IMR-90 (cell line): ENCODE measurements at regions not wholly inside any gene's neighbourhood (a gene's known extent, or its start where the extent isn't known, plus 50 kb on each side); places are given as distances from the start of the nearest gene placed in this dataset.

Source experiments
- ATAC-seq: fragments of 200-7000 bp; cut with Tn5 transposase; 2 replicates; pipeline ENCODE4 v1.9.1; 2020; ENCODE audit warnings: low read depth, mild to moderate bottlenecking, moderate library complexity
- BruUV-seq: library from RNA; stranded (reverse); fragments of 400-500 nt; replicated peaks from 2 replicates; lab custom pipeline; 2021; lab: Mats Ljungman, UMichigan
- CTCF ChIA-PET: fragments of 300-600 bp; formaldehyde crosslinking; extraction: SDS; loops from one replicate; lab custom pipeline; 2021; ENCODE audit warnings: antibody characterized with exemption; lab: Yijun Ruan, JAX
- POLR2A ChIA-PET: fragments of 300-600 bp; sonication (Branson Sonifier 250); formaldehyde crosslinking; loops from one replicate; lab custom pipeline; 2022; ENCODE audit warnings: antibody characterized with exemption; ENCODE audit not compliant: unreplicated experiment; lab: Charles Lee
- DNase-seq: peaks from one replicate; pipeline ENCODE4 v3.0.0; 2013
- H2AFZ ChIP-seq: replicated peaks from 2 replicates; pipeline ENCODE3; 2013; ENCODE audit warnings: low read length, mild to moderate bottlenecking; ENCODE audit not compliant: poor library complexity
- H2AK5ac ChIP-seq: 2 replicates; pipeline ENCODE4 v1.6.1; 2013; ENCODE audit warnings: low read depth, low read length, inconsistent platforms
- H2AK9ac ChIP-seq: replicated peaks from 2 replicates; pipeline ENCODE3; 2013; ENCODE audit warnings: mild to moderate bottlenecking, low read depth, low read length, moderate library complexity; ENCODE audit not compliant: poor library complexity
- H2BK120ac ChIP-seq: 2 replicates; pipeline ENCODE4 v1.6.1; 2013; ENCODE audit warnings: low read depth, low read length, inconsistent platforms
- H2BK15ac ChIP-seq: 3 replicates; pipeline ENCODE4 v1.6.1; 2013; ENCODE audit warnings: low read depth, low read length, inconsistent platforms
- H2BK20ac ChIP-seq: 2 replicates; pipeline ENCODE4 v1.6.1; 2013; ENCODE audit warnings: low read depth, mild to moderate bottlenecking, inconsistent platforms, low read length, moderate library complexity
- H2BK5ac ChIP-seq: 2 replicates; pipeline ENCODE4 v1.6.1; 2013; ENCODE audit warnings: mild to moderate bottlenecking, low read depth, low read length, inconsistent platforms; ENCODE audit not compliant: poor library complexity, severe bottlenecking
- H3K14ac ChIP-seq: replicated peaks from 2 replicates; pipeline ENCODE4 v1.6.1; 2013; ENCODE audit warnings: low read depth, low read length, inconsistent platforms
- H3K18ac ChIP-seq: 2 replicates; pipeline ENCODE4 v1.6.1; 2013; ENCODE audit warnings: low read depth, low read length, control low read depth
- H3K23ac ChIP-seq: 2 replicates; pipeline ENCODE4 v1.6.1; 2013; ENCODE audit warnings: low read depth, low read length, inconsistent platforms
- H3K27ac ChIP-seq: 2 replicates; pipeline ENCODE4 v1.5.1; 2013; ENCODE audit warnings: mild to moderate bottlenecking, control low read depth, low read length; ENCODE audit not compliant: insufficient read depth
- H3K27me3 ChIP-seq: 2 replicates; pipeline ENCODE4 v1.6.1; 2013; ENCODE audit warnings: low read length; ENCODE audit not compliant: control insufficient read depth, insufficient read depth
- H3K36me3 ChIP-seq: 2 replicates; pipeline ENCODE4 v1.6.1; 2013; ENCODE audit warnings: low read length, mixed read lengths; ENCODE audit not compliant: control insufficient read depth, insufficient read depth
- H3K4ac ChIP-seq: 2 replicates; pipeline ENCODE4 v1.6.1; 2013; ENCODE audit warnings: low read depth, low read length, inconsistent platforms
- H3K4me1 ChIP-seq: 2 replicates; pipeline ENCODE4 v1.6.1; 2013; ENCODE audit warnings: low read length, mixed read lengths; ENCODE audit not compliant: control insufficient read depth, insufficient read depth
- H3K4me2 ChIP-seq: 2 replicates; pipeline ENCODE4 v1.6.1; 2013; ENCODE audit warnings: low read depth, mild to moderate bottlenecking, control low read depth, low read length, moderate library complexity
- H3K4me3 ChIP-seq: 2 replicates; pipeline ENCODE4 v1.5.1; 2013; ENCODE audit warnings: low read depth, mild to moderate bottlenecking, control low read depth, low read length, moderate library complexity; ENCODE audit not compliant: insufficient read depth
- H3K56ac ChIP-seq: 2 replicates; pipeline ENCODE4 v1.6.1; 2013; ENCODE audit warnings: low read length, inconsistent platforms; ENCODE audit not compliant: insufficient read depth; ENCODE audit errors: extremely low read depth
- H3K79me1 ChIP-seq, 2 experiments: 2 replicates each; pipeline ENCODE4 v1.6.1; 2013; ENCODE audit warnings: low read length in 2 of 2, inconsistent platforms in 1 of 2, low read depth in 1 of 2
- H3K9ac ChIP-seq: 2 replicates; pipeline ENCODE4 v1.6.1; 2013; ENCODE audit warnings: low read depth, low read length, control low read depth
- H3K9me1 ChIP-seq: 2 replicates; pipeline ENCODE4 v1.6.1; 2013; ENCODE audit warnings: low read length, inconsistent platforms; ENCODE audit not compliant: insufficient read depth
- H3K9me3 ChIP-seq: 2 replicates; pipeline ENCODE4 v1.6.1; 2013; ENCODE audit warnings: low read length; ENCODE audit not compliant: control insufficient read depth, insufficient read depth
- H4K20me1 ChIP-seq: 2 replicates; pipeline ENCODE4 v1.6.1; 2013; ENCODE audit warnings: low read length, inconsistent platforms; ENCODE audit not compliant: insufficient read depth
- H4K5ac ChIP-seq: 2 replicates; pipeline ENCODE4 v1.6.1; 2013; ENCODE audit warnings: mild to moderate bottlenecking, low read depth, low read length, control low read depth
- H4K8ac ChIP-seq, 2 experiments: 2 replicates each; pipeline ENCODE4 v1.6.1; 2013; ENCODE audit warnings: low read depth in 2 of 2, low read length in 2 of 2, control low read depth in 1 of 2, inconsistent platforms in 1 of 2
- H4K91ac ChIP-seq: 2 replicates; pipeline ENCODE4 v1.6.1; 2013; ENCODE audit warnings: low read depth, low read length, inconsistent platforms; ENCODE audit not compliant: insufficient read depth
- CEBPB ChIP-seq: IDR thresholded peaks from 2 replicates; pipeline ENCODE4 v1.6.1; 2012; ENCODE audit warnings: low read depth, low read length, improper control_type of control experiment
- CHD1 ChIP-seq: IDR thresholded peaks from 2 replicates; pipeline ENCODE4 v1.6.1; 2012; ENCODE audit warnings: low read depth, low read length, improper control_type of control experiment
- FOS ChIP-seq: fragments of 150-350 bp; IDR thresholded peaks from 2 replicates; pipeline ENCODE4 v1.6.1; 2016; ENCODE audit warnings: low read depth, low read length
- MAZ ChIP-seq: IDR thresholded peaks from 2 replicates; pipeline ENCODE4 v1.6.1; 2012; ENCODE audit warnings: low read depth, mild to moderate bottlenecking, low read length, improper control_type of control experiment, moderate library complexity, borderline replicate concordance
- MXI1 ChIP-seq: IDR thresholded peaks from 2 replicates; pipeline ENCODE4 v1.6.1; 2012; ENCODE audit warnings: low read depth, mild to moderate bottlenecking, low read length, moderate library complexity, borderline replicate concordance
- POLR2A ChIP-seq: IDR thresholded peaks from 2 replicates; pipeline ENCODE4 v1.6.1; 2012; ENCODE audit warnings: mild to moderate bottlenecking, low read depth, low read length
- RAD21 ChIP-seq: IDR thresholded peaks from 2 replicates; pipeline ENCODE4 v1.6.1; 2012; ENCODE audit warnings: low read length, improper control_type of control experiment
- RCOR1 ChIP-seq: IDR thresholded peaks from 2 replicates; pipeline ENCODE4 v1.6.1; 2012; ENCODE audit warnings: mild to moderate bottlenecking, low read length, improper control_type of control experiment; ENCODE audit not compliant: insufficient replicate concordance
- SMC3 ChIP-seq: fragments of 150-350 bp; IDR thresholded peaks from 2 replicates; pipeline ENCODE4 v1.6.1; 2016; ENCODE audit warnings: low read depth, mild to moderate bottlenecking, antibody characterized with exemption, low read length, moderate library complexity
- WGBS, 2 experiments: methylation state at CpG; one replicate each; pipeline versions ENCODE4 v1.1.5 to v1.1.7; 2013; ENCODE audit warnings: missing lambda C conversion rate in 2 of 2; ENCODE audit not compliant: insufficient read length in 1 of 2; ENCODE audit errors: extremely low coverage in 2 of 2; 5-methylcytosine and 5-hydroxymethylcytosine counted together
- dilution Hi-C: fragments of 300-500 bp; cut with HindIII; formaldehyde crosslinking; loops from one replicate; pipeline ENCODE4 v1.14.3; 2018; ENCODE audit warnings: low sequenced_read_pairs; ENCODE audit not compliant: unreplicated experiment
- in situ Hi-C: fragments of 300-500 bp; cut with MboI; formaldehyde crosslinking; loops from 3 replicates; pipeline ENCODE4 v1.14.3; 2019; ENCODE audit warnings: low sequenced_read_pairs, inconsistent platforms, mixed read lengths
- intact Hi-C: fragments of 100-400 bp; cut with micrococcal nuclease; formaldehyde crosslinking; loops from 2 replicates; pipeline ENCODE4 v1.10.0; 2022

- no peaks in the 10 kb centered on the region for H3K79me1 ChIP-seq
- H3K9me1 ChIP-seq: no peaks in the 10 kb centered on the region
- in situ Hi-C loops: no loop called here
- H2BK120ac ChIP-seq: no peak overlapping the region
- no TSS peak for BruUV-seq
- WGBS, 2 experiments: no CpG with 5 or more reads among the region's 2 CpGs
- no peak overlapping the region for H2BK20ac ChIP-seq
- H2AK5ac ChIP-seq: no peak overlapping the region
- H3K56ac ChIP-seq: no peak overlapping the region
- no peak overlapping the region for H3K4me3 ChIP-seq
- H3K4ac ChIP-seq: no peak overlapping the region
- H3K27me3 ChIP-seq: no peaks in the 10 kb centered on the region
- no peak overlapping the region for H4K91ac ChIP-seq
- H3K14ac ChIP-seq: no peak overlapping the region
- POLR2A ChIA-PET: no interaction called here
- dilution Hi-C loops: no loop called here
- intact Hi-C loops: no loop called here
- H2BK5ac ChIP-seq: no peak overlapping the region
- H3K4me2 ChIP-seq: no peak overlapping the region
- H3K18ac ChIP-seq: no peak overlapping the region
- ATAC-seq: no peak
- no peak for DNase-seq
- no peak overlapping the region for H4K8ac ChIP-seq
- H2AK9ac ChIP-seq: no peak overlapping the region
- H3K9me3 ChIP-seq: peaks cover 8% of the 10 kb centered on the region
- no peak overlapping the region for H2AFZ ChIP-seq
- H3K9ac ChIP-seq: no peak overlapping the region
- H3K27ac ChIP-seq: no peak overlapping the region
- no peak for TF ChIP-seq SMC3
- no peak for TF ChIP-seq CEBPB
- TF ChIP-seq RAD21: no peak
- TF ChIP-seq POLR2A: no peak
- no peak for TF ChIP-seq MXI1
- TF ChIP-seq FOS: no peak
- TF ChIP-seq RCOR1: no peak
- no peak for TF ChIP-seq MAZ
- TF ChIP-seq CHD1: no peak
- H3K4me1 ChIP-seq: no peaks in the 10 kb centered on the region
- CTCF ChIA-PET: no interaction called here
- no peak overlapping the region for H4K5ac ChIP-seq
- H4K20me1 ChIP-seq: no peaks in the 10 kb centered on the region
- no peaks in the 10 kb centered on the region for H3K36me3 ChIP-seq
- no peak overlapping the region for H3K23ac ChIP-seq
- H2BK15ac ChIP-seq: no peak overlapping the region
Observed at GRCh38 chr1:14129009-14129408, 429.0 kb downstream of the PRDM2 start.
